ENCODE measurements at regions not wholly inside any gene's neighbourhood (a gene's known extent, or its start where the extent isn't known, plus 50 kb on each side); places are given as distances from the start of the nearest gene placed in this dataset.

- DNase-seq (ENCODE audit: low read depth), result no peak
Measured at GRCh38 chr10:132467464-132468149, 70.0 kb upstream of the INPP5A start.

GRCh38 chr10:132468216-132468615, 69.4 kb upstream of the INPP5A start:
- DNase-seq (ENCODE audit: low read depth), result no peak

- DNase-seq (ENCODE audit: low read depth), result no peak
Measured at GRCh38 chr10:132468651-132469050, 68.9 kb upstream of the INPP5A start.

GRCh38 chr10:132469197-132469884, 68.2 kb upstream of the INPP5A start:
- no peak for DNase-seq (ENCODE audit: low read depth)

- no peak for DNase-seq (ENCODE audit: low read depth)
Measured at GRCh38 chr10:132470410-132471124, 67.0 kb upstream of the INPP5A start.

- no peak for DNase-seq (ENCODE audit: low read depth)
Measured at GRCh38 chr10:132471125-132471451, 66.5 kb upstream of the INPP5A start.

GRCh38 chr10:132471484-132471883, 66.1 kb upstream of the INPP5A start:
- DNase-seq (ENCODE audit: low read depth), result no peak

- DNase-seq (ENCODE audit: low read depth), result no peak
Measured at GRCh38 chr10:132475086-132475485, 62.5 kb upstream of the INPP5A start.

- no peak for DNase-seq (ENCODE audit: low read depth)
Measured at GRCh38 chr10:132476146-132477065, 61.2 kb upstream of the INPP5A start.

- no peak for DNase-seq (ENCODE audit: low read depth)
Measured at GRCh38 chr10:132477066-132477397, 60.6 kb upstream of the INPP5A start.

- DNase-seq (ENCODE audit: low read depth), result no peak
Measured at GRCh38 chr10:132477398-132478340, 59.9 kb upstream of the INPP5A start.

GRCh38 chr10:132478341-132479023, 59.1 kb upstream of the INPP5A start:
- DNase-seq (ENCODE audit: low read depth), result no peak

GRCh38 chr10:132479024-132479602, 58.5 kb upstream of the INPP5A start:
- no peak for DNase-seq (ENCODE audit: low read depth)

- DNase-seq (ENCODE audit: low read depth), result no peak
Measured at GRCh38 chr10:132479603-132480221, 57.9 kb upstream of the INPP5A start.

- no peak for DNase-seq (ENCODE audit: low read depth)
Measured at GRCh38 chr10:132480356-132480755, 57.2 kb upstream of the INPP5A start.

- DNase-seq (ENCODE audit: low read depth), result no peak
Measured at GRCh38 chr10:132481690-132482089, 55.9 kb upstream of the INPP5A start.

- DNase-seq (ENCODE audit: low read depth), result peak; percentile 74
Measured at GRCh38 chr10:132482090-132482800, 55.3 kb upstream of the INPP5A start.

GRCh38 chr10:132483394-132483793, 54.2 kb upstream of the INPP5A start:
- DNase-seq (ENCODE audit: low read depth), result no peak

GRCh38 chr10:132484922-132485321, 52.7 kb upstream of the INPP5A start:
- DNase-seq (ENCODE audit: low read depth), result no peak

All from fibroblast of gingiva (primary cell).